Stimulated activated CD4-positive, alpha-beta T cell treated with anti-CD3 and anti-CD28 coated beads, Interleukin-15, amount 100 ng/mL, for 24 hours (primary cell): ENCODE measurements at regions not wholly inside any gene's neighbourhood (a gene's known extent, or its start where the extent isn't known, plus 50 kb on each side); places are given as distances from the start of the nearest gene placed in this dataset.
"Not testable (repeated sequence)": the region's sequence is repeated elsewhere in the genome, so short reads cannot be mapped to it uniquely, and the experiment has no call there.

Experiments used
- DNase-seq: peaks from one replicate; pipeline ENCODE4 v3.0.0-alpha.2; 2020

- no peak for DNase-seq
These were observed 354.8 kb downstream of the INSIG2 start for GRCh38 chr2:118442996-118443553.

GRCh38 chr2:118442046-118442445 lies 353.8 kb downstream of the INSIG2 start:
- DNase-seq = no peak

- no peak for DNase-seq
These were observed 352.3 kb downstream of the INSIG2 start for GRCh38 chr2:118440404-118441098.

- DNase-seq = no peak
These were observed 349.2 kb downstream of the INSIG2 start for GRCh38 chr2:118437501-118437900.

GRCh38 chr2:118431997-118432396 lies 343.7 kb downstream of the INSIG2 start:
- DNase-seq = no peak

- DNase-seq = no peak
These were observed 343.3 kb downstream of the INSIG2 start for GRCh38 chr2:118431586-118431985.

- DNase-seq = no peak
These were observed 342.9 kb downstream of the INSIG2 start for GRCh38 chr2:118431165-118431517.

- no peak for DNase-seq
These were observed 342.4 kb downstream of the INSIG2 start for GRCh38 chr2:118430510-118431164.

- DNase-seq = no peak
These were observed 336.9 kb downstream of the INSIG2 start for GRCh38 chr2:118425191-118425590.

GRCh38 chr2:118423776-118424175 lies 335.5 kb downstream of the INSIG2 start:
- no peak for DNase-seq

- DNase-seq = no peak
These were observed 333.4 kb downstream of the INSIG2 start for GRCh38 chr2:118421648-118422047.

GRCh38 chr2:118417406-118418120 lies 329.3 kb downstream of the INSIG2 start:
- no peak for DNase-seq

- DNase-seq = not testable (repeated sequence)
These were observed 326.9 kb downstream of the INSIG2 start for GRCh38 chr2:118415186-118415585.

- no peak for DNase-seq
These were observed 315.6 kb downstream of the INSIG2 start for GRCh38 chr2:118403658-118404451.

GRCh38 chr2:118388771-118389170 lies 300.5 kb downstream of the INSIG2 start:
- no peak for DNase-seq

- no peak for DNase-seq
These were observed 299.2 kb downstream of the INSIG2 start for GRCh38 chr2:118387509-118387908.

- DNase-seq = no peak
These were observed 298.5 kb downstream of the INSIG2 start for GRCh38 chr2:118386641-118387302.

GRCh38 chr2:118380915-118381653 lies 292.8 kb downstream of the INSIG2 start:
- no peak for DNase-seq

- DNase-seq = no peak
These were observed 287.7 kb downstream of the INSIG2 start for GRCh38 chr2:118375907-118376485.

GRCh38 chr2:118374974-118375755 lies 286.9 kb downstream of the INSIG2 start:
- no peak for DNase-seq
